MM.1S (cell line): ENCODE measurements at regions not wholly inside any gene's neighbourhood (a gene's known extent, or its start where the extent isn't known, plus 50 kb on each side); places are given as distances from the start of the nearest gene placed in this dataset.

Experiments
- EZH2 ChIP-seq: fragments of 300-600 bp; sonication (generic); optimal IDR thresholded peaks from 2 replicates; pipeline ENCODE3; 2017; ENCODE audit warnings: low read depth, mild to moderate bottlenecking, antibody characterized with exemption, low read length, mixed read lengths
- TF ChIP-seq, protein P1 (sequence below): fragments of 300-600 bp; sonication (generic); IDR thresholded peaks from 2 replicates; pipeline ENCODE4 v1.5.1; 2016; ENCODE audit warnings: antibody characterized with exemption, low read length, mixed read lengths

DNA sequence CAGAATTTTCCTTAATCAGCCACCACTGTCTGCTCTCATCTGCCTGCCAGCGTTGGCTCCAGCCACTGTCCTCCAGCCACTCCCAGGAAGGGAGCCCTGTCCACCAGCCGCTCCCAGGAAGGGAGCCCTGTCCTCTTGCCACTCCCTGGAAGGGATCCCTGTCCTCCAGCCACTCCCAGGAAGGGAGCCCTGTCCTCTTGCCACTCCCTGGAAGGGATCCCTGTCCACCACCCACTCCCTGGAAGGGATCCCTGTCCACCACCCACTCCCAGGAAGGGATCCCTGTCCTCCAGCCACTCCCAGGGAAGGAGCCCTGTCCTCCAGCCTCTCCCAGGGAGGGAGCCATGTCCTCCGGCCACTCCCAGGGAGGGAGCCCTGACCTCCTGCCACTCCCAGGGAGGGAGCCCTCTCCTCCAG is 726.5 kb downstream of the PTPRU start:
- TF ChIP-seq, protein P1, sequence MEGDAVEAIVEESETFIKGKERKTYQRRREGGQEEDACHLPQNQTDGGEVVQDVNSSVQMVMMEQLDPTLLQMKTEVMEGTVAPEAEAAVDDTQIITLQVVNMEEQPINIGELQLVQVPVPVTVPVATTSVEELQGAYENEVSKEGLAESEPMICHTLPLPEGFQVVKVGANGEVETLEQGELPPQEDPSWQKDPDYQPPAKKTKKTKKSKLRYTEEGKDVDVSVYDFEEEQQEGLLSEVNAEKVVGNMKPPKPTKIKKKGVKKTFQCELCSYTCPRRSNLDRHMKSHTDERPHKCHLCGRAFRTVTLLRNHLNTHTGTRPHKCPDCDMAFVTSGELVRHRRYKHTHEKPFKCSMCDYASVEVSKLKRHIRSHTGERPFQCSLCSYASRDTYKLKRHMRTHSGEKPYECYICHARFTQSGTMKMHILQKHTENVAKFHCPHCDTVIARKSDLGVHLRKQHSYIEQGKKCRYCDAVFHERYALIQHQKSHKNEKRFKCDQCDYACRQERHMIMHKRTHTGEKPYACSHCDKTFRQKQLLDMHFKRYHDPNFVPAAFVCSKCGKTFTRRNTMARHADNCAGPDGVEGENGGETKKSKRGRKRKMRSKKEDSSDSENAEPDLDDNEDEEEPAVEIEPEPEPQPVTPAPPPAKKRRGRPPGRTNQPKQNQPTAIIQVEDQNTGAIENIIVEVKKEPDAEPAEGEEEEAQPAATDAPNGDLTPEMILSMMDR = no peak
- TF ChIP-seq EZH2 = no peak
